HEK293 (cell line): ENCODE measurements at regions not wholly inside any gene's neighbourhood (a gene's known extent, or its start where the extent isn't known, plus 50 kb on each side); places are given as distances from the start of the nearest gene placed in this dataset.

Source experiments
- CTCF ChIP-seq: fragments of 450-650 bp; formaldehyde crosslinking; IDR thresholded peaks from 2 replicates; pipeline ENCODE4 v1.5.1; 2016; ENCODE audit warnings: missing biosample characterization, missing genetic modification characterization
- IKZF3 ChIP-seq: fragments of 450-650 bp; IDR thresholded peaks from 2 replicates; pipeline ENCODE4 v1.5.0; 2018; ENCODE audit warnings: missing biosample characterization, mild to moderate bottlenecking, missing genetic modification characterization, moderate library complexity
- PATZ1 ChIP-seq: fragments of 450-650 bp; formaldehyde crosslinking; IDR thresholded peaks from 2 replicates; pipeline ENCODE4 v1.5.1; 2016; ENCODE audit warnings: missing biosample characterization, missing genetic modification characterization
- REPIN1 ChIP-seq: fragments of 450-650 bp; formaldehyde crosslinking; IDR thresholded peaks from 2 replicates; pipeline ENCODE4 v1.5.1; 2017; ENCODE audit warnings: missing biosample characterization, missing genetic modification characterization, low read depth
- YY1 ChIP-seq: fragments of 450-650 bp; formaldehyde crosslinking; IDR thresholded peaks from 2 replicates; pipeline ENCODE4 v1.5.1; 2018; ENCODE audit warnings: missing biosample characterization, missing genetic modification characterization
- ZNF157 ChIP-seq: fragments of 450-650 bp; formaldehyde crosslinking; IDR thresholded peaks from 2 replicates; pipeline ENCODE4 v1.5.1; 2016; ENCODE audit warnings: missing biosample characterization, missing genetic modification characterization
- ZNF555 ChIP-seq: fragments of 450-650 bp; formaldehyde crosslinking; conservative IDR thresholded peaks from 2 replicates; pipeline ENCODE4 v1.5.1; 2017; ENCODE audit warnings: missing biosample characterization, mild to moderate bottlenecking, missing genetic modification characterization, inconsistent platforms
- ZNF561 ChIP-seq: fragments of 450-650 bp; IDR thresholded peaks from 2 replicates; pipeline ENCODE4 v1.5.1; 2018; ENCODE audit warnings: missing biosample characterization, missing genetic modification characterization, borderline replicate concordance
- ZNF768 ChIP-seq: fragments of 450-650 bp; formaldehyde crosslinking; IDR thresholded peaks from 2 replicates; pipeline ENCODE4 v1.5.1; 2018; ENCODE audit warnings: missing biosample characterization, mild to moderate bottlenecking, missing genetic modification characterization
- ZSCAN30 ChIP-seq: fragments of 450-650 bp; IDR thresholded peaks from 2 replicates; pipeline ENCODE4 v1.5.1; 2018; ENCODE audit warnings: missing biosample characterization, mild to moderate bottlenecking, missing genetic modification characterization, moderate library complexity

GRCh38 chr14:105939810-105940508 is 413.6 kb downstream of the TMEM121 start:
- TF ChIP-seq ZNF157 (tag by site-specific recombination) (no peak), ZNF555 (no peak), ZSCAN30 (no peak), CTCF (no peak), IKZF3 (tag by site-specific recombination) (no peak), PATZ1 (tag by site-specific recombination) (no peak), ZNF768 (tag by site-specific recombination) (no peak), YY1 (tag by site-specific recombination) (no peak), REPIN1 (tag by site-specific recombination) (no peak), ZNF561 (tag by site-specific recombination) (no peak)
